Suprapubic skin (tissue), 4 donors: ENCODE measurements at regions not wholly inside any gene's neighbourhood (a gene's known extent, or its start where the extent isn't known, plus 50 kb on each side); places are given as distances from the start of the nearest gene placed in this dataset.
"Not testable (repeated sequence)": the region's sequence is repeated elsewhere in the genome, so short reads cannot be mapped to it uniquely, and the experiment has no call there.

Source experiments
- DNase-seq, 2 donors: peaks; one replicate each; pipeline ENCODE4 v3.0.0-alpha.2; 2019; ENCODE audit warnings: low spot score in 2 of 2
- H3K27ac ChIP-seq: fragments of 200-600 bp; sonication (generic); one replicate; pipeline ENCODE4 v1.5.1; 2019
- H3K27me3 ChIP-seq: fragments of 200-600 bp; sonication (generic); one replicate; pipeline ENCODE4 v1.5.1; 2019
- H3K36me3 ChIP-seq: fragments of 200-600 bp; sonication (generic); one replicate; pipeline ENCODE4 v1.5.1; 2019
- H3K4me1 ChIP-seq: fragments of 200-600 bp; sonication (generic); one replicate; pipeline ENCODE4 v1.5.1; 2019
- H3K4me3 ChIP-seq: fragments of 200-600 bp; sonication (generic); one replicate; pipeline ENCODE4 v1.5.1; 2019; ENCODE audit warnings: mild to moderate bottlenecking
- H3K9me3 ChIP-seq: fragments of 200-600 bp; sonication (generic); one replicate; pipeline ENCODE4 v1.5.1; 2019
- EP300 ChIP-seq: sonication (generic); formaldehyde crosslinking; IDR thresholded peaks from one replicate; pipeline ENCODE4 v1.6.1; 2017; ENCODE audit warnings: antibody characterized with exemption
- POLR2A ChIP-seq, 2 donors: fragments of 450-650 bp; IDR thresholded peaks; one replicate each; pipeline ENCODE4 v1.6.1; 2017; ENCODE audit warnings: antibody characterized with exemption in 2 of 2, mild to moderate bottlenecking in 2 of 2, moderate library complexity in 2 of 2
- POLR2AphosphoS5 ChIP-seq, 3 donors: sonication (generic); formaldehyde crosslinking; IDR thresholded peaks; one replicate each; pipeline ENCODE4 v1.6.1; 2017; ENCODE audit warnings: antibody characterized with exemption in 3 of 3
- WGBS: methylation state at CpG from one replicate; pipeline ENCODE4 v1.1.5; 2018; 5-methylcytosine and 5-hydroxymethylcytosine counted together
- TF ChIP-seq, protein P1 (sequence below), 2 donors: fragments of 200-600 bp in 1 of 2; fragments of 450-650 bp in 1 of 2; sonication (generic) in 1 of 2; IDR thresholded peaks; one replicate each; pipeline ENCODE4 v1.5.1; 2016 to 2019; ENCODE audit warnings: antibody characterized with exemption in 2 of 2, mild to moderate bottlenecking in 1 of 2, moderate library complexity in 1 of 2

DNA sequence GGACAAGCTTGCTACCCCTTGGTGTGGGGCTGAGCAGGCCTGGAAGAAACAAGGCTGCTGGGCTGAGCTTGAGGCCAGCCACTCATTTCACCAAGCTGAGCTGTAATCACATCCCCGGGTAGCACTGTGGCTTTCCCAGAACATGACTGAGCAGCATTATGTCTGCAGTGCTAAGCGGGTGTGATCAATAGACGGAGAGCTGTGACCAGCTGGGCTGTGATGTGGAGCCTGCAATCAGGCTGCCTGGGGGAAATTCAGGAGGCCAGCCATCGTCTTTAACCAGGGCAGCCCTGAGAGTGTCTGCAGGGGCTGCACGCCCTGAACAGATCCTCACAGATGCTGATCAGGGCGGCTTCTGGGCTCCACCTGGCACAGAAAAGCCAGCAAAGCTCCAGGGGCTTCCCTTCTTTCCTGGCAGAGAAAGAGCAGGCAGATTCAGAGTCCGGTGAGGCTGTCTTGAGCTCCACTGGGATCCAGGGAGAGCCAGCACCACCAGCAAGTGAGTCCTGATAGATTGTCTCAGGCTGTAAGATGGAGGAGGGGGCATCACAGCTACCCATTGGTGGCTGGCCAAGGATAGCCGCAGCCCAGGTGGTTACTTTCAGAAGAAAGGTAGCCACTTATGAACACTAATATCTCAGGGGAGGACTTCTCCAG is 165.9 kb downstream of the NRN1 start:
- Histone ChIP-seq H3K27me3 (no peaks in the 10 kb centered on the region), H3K27ac (no peak overlapping the region), H3K4me3 (no peak overlapping the region), H3K9me3 (no peaks in the 10 kb centered on the region), H3K4me1 (no peaks in the 10 kb centered on the region), H3K36me3 (no peaks in the 10 kb centered on the region)
- DNase-seq = no peak
- WGBS = 63% methylated on average over 3 of the region's 8 CpGs
- TF ChIP-seq POLR2A (IDR thresholded peaks at IDR 0.05) = no peak

DNA sequence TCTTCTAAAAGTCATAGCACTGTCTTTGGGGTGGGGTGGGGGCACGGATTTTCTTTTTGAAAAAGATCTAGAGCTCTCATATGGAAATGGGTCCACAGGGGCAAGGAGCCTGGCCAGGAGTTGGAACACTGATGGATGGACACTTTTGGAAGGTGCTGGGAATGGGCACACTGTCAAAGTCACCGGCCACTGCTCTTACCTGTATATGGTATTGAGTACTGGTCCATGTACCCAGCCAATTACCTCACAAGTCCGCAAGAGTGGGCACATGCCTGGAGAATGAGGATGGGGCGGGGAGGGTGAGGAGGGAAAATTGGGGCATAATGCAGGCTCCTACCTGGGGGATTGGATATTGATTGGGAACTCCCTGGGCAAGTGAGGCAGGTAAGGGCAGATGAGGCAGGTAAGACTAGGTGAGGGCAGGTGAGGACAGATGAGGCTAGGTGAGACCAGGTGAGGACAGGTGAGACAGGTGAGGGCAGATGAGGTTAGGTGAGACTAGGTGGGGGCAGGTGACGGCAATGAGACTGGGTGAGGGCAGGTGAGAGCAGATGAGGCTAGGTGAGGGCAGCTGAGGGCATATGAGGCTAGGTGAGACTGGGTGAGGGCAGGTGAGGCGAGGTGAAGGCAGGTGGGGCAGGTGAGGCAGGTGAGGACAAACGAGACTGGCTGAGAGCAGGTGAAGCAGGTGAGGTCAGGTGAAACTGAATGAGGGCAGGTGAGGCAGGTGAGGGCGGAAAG is 167.9 kb downstream of the NRN1 start:
- Histone ChIP-seq H3K27me3 (no peaks in the 10 kb centered on the region), H3K9me3 (no peaks in the 10 kb centered on the region), H3K4me3 (no peak overlapping the region), H3K4me1 (no peaks in the 10 kb centered on the region), H3K36me3 (no peaks in the 10 kb centered on the region), H3K27ac (no peak overlapping the region)
- WGBS = 82% methylated on average over 8 of the region's 8 CpGs
- TF ChIP-seq, protein P1, sequence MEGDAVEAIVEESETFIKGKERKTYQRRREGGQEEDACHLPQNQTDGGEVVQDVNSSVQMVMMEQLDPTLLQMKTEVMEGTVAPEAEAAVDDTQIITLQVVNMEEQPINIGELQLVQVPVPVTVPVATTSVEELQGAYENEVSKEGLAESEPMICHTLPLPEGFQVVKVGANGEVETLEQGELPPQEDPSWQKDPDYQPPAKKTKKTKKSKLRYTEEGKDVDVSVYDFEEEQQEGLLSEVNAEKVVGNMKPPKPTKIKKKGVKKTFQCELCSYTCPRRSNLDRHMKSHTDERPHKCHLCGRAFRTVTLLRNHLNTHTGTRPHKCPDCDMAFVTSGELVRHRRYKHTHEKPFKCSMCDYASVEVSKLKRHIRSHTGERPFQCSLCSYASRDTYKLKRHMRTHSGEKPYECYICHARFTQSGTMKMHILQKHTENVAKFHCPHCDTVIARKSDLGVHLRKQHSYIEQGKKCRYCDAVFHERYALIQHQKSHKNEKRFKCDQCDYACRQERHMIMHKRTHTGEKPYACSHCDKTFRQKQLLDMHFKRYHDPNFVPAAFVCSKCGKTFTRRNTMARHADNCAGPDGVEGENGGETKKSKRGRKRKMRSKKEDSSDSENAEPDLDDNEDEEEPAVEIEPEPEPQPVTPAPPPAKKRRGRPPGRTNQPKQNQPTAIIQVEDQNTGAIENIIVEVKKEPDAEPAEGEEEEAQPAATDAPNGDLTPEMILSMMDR (IDR thresholded peaks at IDR 0.05) = no peak
- TF ChIP-seq POLR2A (IDR thresholded peaks at IDR 0.05) (no peak), POLR2AphosphoS5 (IDR thresholded peaks at IDR 0.05) (no peak), EP300 (no peak)
- DNase-seq = no peak

DNA sequence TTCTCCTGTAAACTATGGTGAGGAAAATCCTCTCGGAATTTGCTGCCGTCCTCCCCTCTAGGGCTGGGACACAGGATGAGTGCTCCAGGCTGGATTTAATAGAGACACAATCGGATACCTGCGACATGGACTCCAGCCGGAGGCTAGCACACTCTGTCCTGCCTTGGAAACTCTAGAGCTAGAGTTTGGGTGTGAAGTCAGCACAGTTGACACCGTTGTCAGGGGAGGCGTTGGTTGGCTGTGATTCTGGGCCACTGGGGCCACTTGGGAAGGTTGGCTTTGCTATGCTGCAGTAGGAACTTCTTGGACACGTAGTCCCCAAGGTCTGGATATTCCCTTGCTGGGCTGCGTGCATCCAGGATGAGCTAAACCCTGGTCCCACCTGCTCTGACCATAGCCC is 169.4 kb downstream of the NRN1 start:
- DNase-seq = no peak
- 84% methylated on average over 9 of the region's 9 CpGs for WGBS
- H3K27ac ChIP-seq = no peak overlapping the region
- H3K4me3 ChIP-seq = no peak overlapping the region
- no peaks in the 10 kb centered on the region for H3K4me1 ChIP-seq
- H3K27me3 ChIP-seq = no peaks in the 10 kb centered on the region
- no peaks in the 10 kb centered on the region for H3K9me3 ChIP-seq
- H3K36me3 ChIP-seq = no peaks in the 10 kb centered on the region
- TF ChIP-seq POLR2AphosphoS5 (IDR thresholded peaks at IDR 0.05) = no peak
- TF ChIP-seq POLR2A (IDR thresholded peaks at IDR 0.05) = no peak
- TF ChIP-seq, protein P1 (IDR thresholded peaks at IDR 0.05) = no peak
- TF ChIP-seq EP300 = no peak

DNA sequence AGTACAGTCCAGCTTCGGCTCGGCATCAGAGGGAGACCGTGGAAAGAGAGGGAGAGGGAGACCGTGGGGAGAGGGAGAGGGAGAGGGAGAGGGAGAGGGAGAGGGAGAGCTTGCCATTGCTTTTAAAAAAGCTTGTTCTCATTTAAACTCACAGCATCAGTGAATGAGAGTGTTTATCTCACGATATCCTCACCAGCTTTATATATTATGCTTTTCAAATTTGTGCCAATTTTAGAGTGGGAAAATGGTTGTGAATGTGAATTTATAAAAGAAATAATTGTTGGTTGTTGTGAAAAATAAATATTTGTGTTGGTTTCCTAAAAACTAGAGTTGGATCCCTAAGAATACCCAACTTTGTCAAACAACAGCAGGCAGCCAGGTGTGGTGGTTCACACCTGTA is 170.1 kb downstream of the NRN1 start:
- not testable (repeated sequence) for H3K27me3 ChIP-seq, H3K36me3 ChIP-seq, H3K9me3 ChIP-seq, DNase-seq, H3K4me1 ChIP-seq, H3K4me3 ChIP-seq, H3K27ac ChIP-seq
- 89% methylated on average over 2 of the region's 5 CpGs for WGBS

DNA sequence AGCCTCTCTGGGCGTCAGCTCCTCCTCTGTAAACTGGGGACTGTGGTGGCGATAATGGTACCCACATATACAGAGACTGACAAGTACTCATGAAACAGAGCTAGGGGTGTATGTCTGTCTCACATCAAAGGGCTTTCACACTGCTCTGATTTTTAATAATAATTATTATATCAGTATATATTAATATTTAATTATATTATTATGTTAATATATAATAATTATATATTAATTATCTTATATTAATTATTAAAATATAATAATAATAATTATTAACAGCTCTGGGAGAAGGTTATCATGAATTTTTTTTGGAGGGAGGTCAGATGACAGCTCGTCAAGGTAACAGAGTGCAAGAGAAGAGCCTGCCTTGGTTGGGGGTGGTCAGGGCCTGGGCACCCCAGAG is 173.6 kb downstream of the NRN1 start:
- TF ChIP-seq POLR2A (IDR thresholded peaks at IDR 0.05) (no peak), POLR2AphosphoS5 (IDR thresholded peaks at IDR 0.05) (no peak), EP300 (no peak)
- TF ChIP-seq, protein P1 (IDR thresholded peaks at IDR 0.05) = no peak

DNA sequence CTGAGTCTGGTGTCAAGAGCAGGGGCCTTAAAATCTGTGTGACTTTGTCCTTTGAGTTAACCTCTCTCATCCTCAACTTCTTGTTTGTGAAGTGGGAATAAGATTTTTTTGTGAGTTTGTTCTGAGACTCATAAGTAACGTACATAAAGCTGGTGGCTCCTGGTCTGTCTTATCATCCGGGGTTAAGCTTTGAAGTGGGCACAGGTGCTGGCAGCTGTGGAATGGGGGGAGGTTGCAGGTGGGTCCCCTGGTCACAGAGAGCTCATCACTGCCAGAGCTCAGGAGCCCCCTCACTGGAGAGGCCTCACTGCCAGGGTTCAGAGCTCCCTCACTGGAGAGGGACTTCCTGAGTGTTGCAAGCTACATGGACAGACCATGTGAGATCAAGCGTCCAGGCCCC is 174.1 kb downstream of the NRN1 start:
- no peaks in the 10 kb centered on the region for H3K27me3 ChIP-seq
- no peak overlapping the region for H3K27ac ChIP-seq
- H3K36me3 ChIP-seq = no peaks in the 10 kb centered on the region
- H3K4me3 ChIP-seq = no peak overlapping the region
- H3K4me1 ChIP-seq = peaks cover 9% of the 10 kb centered on the region
- no peaks in the 10 kb centered on the region for H3K9me3 ChIP-seq
- DNase-seq = no peak
- TF ChIP-seq, protein P1 (IDR thresholded peaks at IDR 0.05) = no peak
- TF ChIP-seq POLR2A (IDR thresholded peaks at IDR 0.05) = no peak
- no peak for TF ChIP-seq EP300
- no peak for TF ChIP-seq POLR2AphosphoS5 (IDR thresholded peaks at IDR 0.05)
- 95% methylated on average over 3 of the region's 3 CpGs for WGBS

More for the DNA sequence above, 173.6 kb downstream of the NRN1 start:
- Histone ChIP-seq H3K27ac (no peak overlapping the region), H3K36me3 (no peaks in the 10 kb centered on the region), H3K27me3 (no peaks in the 10 kb centered on the region), H3K4me3 (no peak overlapping the region), H3K9me3 (no peaks in the 10 kb centered on the region), H3K4me1 (peaks cover 9% of the 10 kb centered on the region)
- no peak for DNase-seq
- 81% methylated on average over 3 of the region's 3 CpGs for WGBS

DNA sequence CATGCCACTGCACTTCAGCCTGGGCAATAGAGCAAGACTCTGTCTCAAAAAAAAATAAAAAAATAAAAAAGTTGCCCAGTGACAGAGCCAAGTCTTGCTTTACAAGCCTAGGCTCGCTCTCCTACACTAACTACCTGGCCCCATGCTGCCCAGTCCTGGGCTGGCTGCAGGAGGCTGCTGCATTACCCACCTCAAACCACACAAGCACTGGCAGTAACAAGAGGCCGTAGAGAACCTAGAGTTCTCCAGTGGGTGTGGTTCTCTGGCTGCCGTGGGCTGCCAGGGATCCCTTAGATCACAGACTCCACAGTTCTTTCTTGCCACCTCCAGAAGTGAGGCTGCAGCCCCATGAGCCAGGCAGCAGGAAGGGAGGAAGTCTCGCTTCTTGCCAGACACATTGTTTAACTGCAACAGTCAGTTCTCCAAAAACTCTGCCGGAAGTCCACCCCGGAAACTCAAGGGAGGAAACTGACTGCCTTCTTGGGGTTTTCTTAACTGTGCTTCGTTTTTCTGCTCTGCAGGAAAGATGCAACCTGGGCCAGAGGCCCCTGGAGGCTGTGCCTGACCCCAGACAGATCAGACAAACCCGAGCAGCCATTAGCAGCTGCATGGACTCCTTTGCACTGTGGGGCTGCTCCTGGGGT is 175.4 kb downstream of the NRN1 start:
- 37% methylated on average over 7 of the region's 8 CpGs for WGBS
- not testable (repeated sequence) for H3K4me1 ChIP-seq, H3K4me3 ChIP-seq, H3K27me3 ChIP-seq, H3K36me3 ChIP-seq, DNase-seq, H3K9me3 ChIP-seq, H3K27ac ChIP-seq
